B cell (primary cell): ENCODE measurements at regions not wholly inside any gene's neighbourhood (a gene's known extent, or its start where the extent isn't known, plus 50 kb on each side); places are given as distances from the start of the nearest gene placed in this dataset.

Source experiments
- CTCF ChIP-seq: fragments of 200-600 bp; IDR thresholded peaks from one replicate; pipeline ENCODE4 v1.8.0; 2022; ENCODE audit warnings: antibody characterized with exemption, mild to moderate bottlenecking
- EZH2 ChIP-seq: IDR thresholded peaks from 2 replicates; pipeline ENCODE4 v1.6.1; 2012; ENCODE audit warnings: borderline replicate concordance, low read depth, mild to moderate bottlenecking, moderate library complexity, low read length; ENCODE audit not compliant: insufficient read depth, poor library complexity, severe bottlenecking

- TF ChIP-seq CTCF = no peak
- TF ChIP-seq EZH2 = no peak
Measured at GRCh38 chr1:82870332-82870731, 1069.6 kb downstream of the ADGRL2 start.
